GM18951 (cell line): ENCODE measurements at regions not wholly inside any gene's neighbourhood (a gene's known extent, or its start where the extent isn't known, plus 50 kb on each side); places are given as distances from the start of the nearest gene placed in this dataset.
"Not testable (repeated sequence)": the region's sequence is repeated elsewhere in the genome, so short reads cannot be mapped to it uniquely, and the experiment has no call there.

Experiments
- POLR2A ChIP-seq: IDR thresholded peaks from 4 replicates; pipeline ENCODE4 v1.6.1; 2011; ENCODE audit warnings: mild to moderate bottlenecking; ENCODE audit not compliant: insufficient read length, insufficient read depth; ENCODE audit errors: extremely low read depth
- in situ Hi-C: fragments of 300-500 bp; cut with MboI; formaldehyde crosslinking; loops from one replicate; pipeline ENCODE4 v1.12.0; 2022; ENCODE audit warnings: low sequenced_read_pairs, mixed read lengths, inconsistent platforms; ENCODE audit not compliant: unreplicated experiment

GRCh38 chr5:32534041-32534440 is 51.3 kb upstream of the SUB1 start:
- no peak for TF ChIP-seq POLR2A

GRCh38 chr5:32531885-32532520 is 53.4 kb upstream of the SUB1 start:
- in situ Hi-C loops = loop anchor here (10.0 kb wide), 1 partner anchor 53 kb away; the partner anchor contains the start of gene SUB1
- TF ChIP-seq POLR2A = no peak

More at GRCh38 chr5:32534041-32534440, 51.3 kb upstream of the SUB1 start:
- in situ Hi-C loops = loop anchor here (10.0 kb wide), 1 partner anchor 51 kb away; the partner anchor contains the start of gene SUB1

- in situ Hi-C loops = not testable (repeated sequence)
These were observed 58.0 kb upstream of the SUB1 start for GRCh38 chr5:32527321-32527720.

DNA sequence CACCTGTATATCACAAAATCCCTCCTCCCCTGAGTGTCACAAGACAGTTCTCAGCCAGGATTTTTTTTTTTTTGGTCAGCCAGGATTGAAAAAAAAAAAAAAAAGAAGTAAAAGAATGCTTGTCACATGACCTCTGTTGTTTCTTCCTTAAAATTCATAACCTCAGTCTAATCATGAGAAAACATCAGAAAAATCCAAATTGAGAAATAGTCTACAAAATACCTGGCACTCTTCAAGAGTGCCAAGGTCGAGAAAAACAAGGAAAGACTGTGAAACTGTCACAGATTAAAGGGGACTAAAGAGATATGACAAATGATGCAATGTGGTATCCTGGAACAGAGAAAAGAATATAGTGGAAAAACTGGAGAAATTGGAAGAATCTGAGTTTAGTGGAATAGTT is 58.5 kb upstream of the SUB1 start:
- TF ChIP-seq POLR2A = no peak
- in situ Hi-C loops = no loop called here

- in situ Hi-C loops = no loop called here
- no peak for TF ChIP-seq POLR2A
These were observed 61.7 kb upstream of the SUB1 start for GRCh38 chr5:32523625-32524024.

GRCh38 chr5:32522429-32523143 is 62.8 kb upstream of the SUB1 start:
- TF ChIP-seq POLR2A = no peak
- in situ Hi-C loops = no loop called here

DNA sequence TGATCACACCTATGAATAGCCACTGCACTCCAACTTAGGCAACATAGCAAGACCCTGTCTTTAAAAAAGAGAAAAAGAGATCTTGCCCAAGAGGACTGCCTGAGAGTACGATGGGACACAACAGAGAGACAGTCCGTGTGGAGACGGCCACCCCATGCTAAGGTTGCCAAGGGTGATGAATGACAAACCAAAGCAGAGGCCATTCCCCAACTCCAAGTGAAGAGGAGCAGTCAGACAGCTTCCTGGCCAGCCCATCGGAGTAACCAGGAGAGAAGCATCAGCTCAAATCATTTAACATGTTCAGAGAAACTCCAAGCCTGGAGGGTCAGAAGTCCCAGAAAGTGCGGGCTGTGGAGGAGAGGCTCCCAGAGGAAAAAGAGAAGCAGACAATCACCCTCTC is 63.9 kb upstream of the SUB1 start:
- TF ChIP-seq POLR2A = no peak
- in situ Hi-C loops = no loop called here

DNA sequence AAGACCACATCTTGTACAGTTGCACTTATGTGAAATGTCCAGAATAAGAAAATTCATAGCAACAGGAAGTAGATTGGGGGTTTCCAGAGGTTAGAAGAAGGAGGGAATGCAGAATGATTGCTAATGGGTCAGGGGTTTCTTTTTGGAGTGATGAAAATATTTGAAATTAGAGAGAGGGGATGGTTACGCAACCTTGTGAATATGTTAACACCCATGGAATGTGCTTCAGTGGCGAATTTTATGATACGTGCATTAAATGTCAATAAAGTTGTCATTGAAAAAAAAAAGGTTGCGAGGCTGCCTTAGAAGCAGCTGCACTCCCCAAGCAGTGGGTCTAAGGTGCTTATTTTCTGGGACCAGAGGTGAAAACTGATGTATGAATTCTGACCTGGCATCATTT is 64.4 kb upstream of the SUB1 start:
- in situ Hi-C loops = no loop called here
- no peak for TF ChIP-seq POLR2A

- in situ Hi-C loops = no loop called here
These were observed 65.0 kb upstream of the SUB1 start for GRCh38 chr5:32520356-32520755.

GRCh38 chr5:32519508-32519907 is 65.8 kb upstream of the SUB1 start:
- no peak for TF ChIP-seq POLR2A
- in situ Hi-C loops = no loop called here

More at GRCh38 chr5:32520356-32520755, 65.0 kb upstream of the SUB1 start:
- TF ChIP-seq POLR2A = no peak

DNA sequence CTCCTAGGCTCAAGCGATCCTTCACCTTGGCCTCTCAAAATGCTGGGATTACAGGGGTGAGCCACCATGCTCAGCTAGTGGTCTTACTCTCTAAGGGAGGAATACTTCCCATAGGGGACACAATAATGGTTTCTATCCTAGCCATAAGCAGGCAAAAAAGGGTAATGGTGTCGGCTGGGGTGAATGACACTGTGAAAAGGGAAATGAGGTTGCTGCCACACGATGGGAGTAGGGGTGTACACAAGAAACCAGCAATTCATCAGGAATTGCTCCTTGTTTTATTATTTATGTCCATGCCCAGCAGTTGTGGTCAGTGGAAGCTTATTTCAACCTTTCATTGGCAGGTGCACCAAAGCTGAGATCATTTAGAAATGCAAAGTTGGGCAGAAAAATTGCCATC is 70.3 kb upstream of the ZFR start:
- in situ Hi-C loops = no loop called here
- TF ChIP-seq POLR2A = no peak

DNA sequence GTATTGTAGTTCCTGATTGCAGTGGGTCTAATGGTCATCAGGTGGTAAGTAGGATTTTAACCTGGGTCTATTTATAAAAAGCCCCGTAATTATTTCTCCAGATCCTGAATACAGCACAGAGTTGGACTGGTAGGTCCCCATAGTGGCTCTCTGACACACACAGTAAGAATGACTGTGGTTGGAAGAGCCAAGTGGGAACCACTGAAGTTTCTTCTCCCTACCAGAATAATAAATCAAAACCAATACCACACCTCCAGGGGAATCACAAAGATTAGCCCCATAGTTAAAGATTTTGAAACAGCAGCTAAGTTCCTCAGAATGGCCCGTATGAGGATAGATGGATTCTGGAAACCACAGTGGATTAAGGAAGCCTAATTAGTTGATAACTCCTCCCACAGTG is 68.4 kb upstream of the ZFR start:
- in situ Hi-C loops = no loop called here
- no peak for TF ChIP-seq POLR2A

GRCh38 chr5:32511776-32512374 is 67.3 kb upstream of the ZFR start:
- in situ Hi-C loops = no loop called here
- no peak for TF ChIP-seq POLR2A

DNA sequence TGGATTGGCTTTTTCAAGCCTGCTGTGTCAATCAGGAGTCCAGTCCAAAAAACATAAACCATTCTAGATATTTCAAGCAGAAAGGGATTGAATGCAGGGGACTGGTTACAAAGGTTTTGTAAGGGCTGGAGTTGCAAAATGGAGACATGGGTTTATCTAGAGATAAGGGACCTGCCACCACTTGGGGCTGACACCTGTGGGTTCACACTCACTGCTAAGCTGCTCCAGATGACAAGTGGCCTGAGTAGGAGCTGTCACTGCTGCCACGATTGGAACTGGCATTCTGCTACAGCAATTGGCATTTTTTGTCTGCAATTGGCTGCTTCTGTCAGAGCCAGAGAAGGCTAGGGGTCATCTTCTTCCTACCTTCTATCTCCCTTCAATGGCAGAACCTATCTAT is 66.3 kb upstream of the ZFR start:
- no peak for TF ChIP-seq POLR2A
- in situ Hi-C loops = no loop called here
